Glutamatergic neuron (in vitro differentiated cells): ENCODE measurements at regions not wholly inside any gene's neighbourhood (a gene's known extent, or its start where the extent isn't known, plus 50 kb on each side); places are given as distances from the start of the nearest gene placed in this dataset.

Experiments used
- DNase-seq: peaks from one replicate; pipeline ENCODE4 v3.0.0; 2022
- H3K27ac Mint-ChIP-seq: one replicate; pipeline ENCODE4 v1.8.0; 2020; ENCODE audit warnings: mild to moderate bottlenecking, mixed read lengths, inconsistent platforms; ENCODE audit not compliant: unreplicated experiment
- H3K27me3 Mint-ChIP-seq: one replicate; pipeline ENCODE4 v1.8.0; 2020; ENCODE audit warnings: mild to moderate bottlenecking, moderate library complexity, mixed read lengths, inconsistent platforms; ENCODE audit not compliant: unreplicated experiment
- H3K36me3 Mint-ChIP-seq: one replicate; pipeline ENCODE4 v1.8.0; 2020; ENCODE audit warnings: mild to moderate bottlenecking, mixed read lengths, inconsistent platforms; ENCODE audit not compliant: unreplicated experiment
- H3K4me1 Mint-ChIP-seq: one replicate; pipeline ENCODE4 v1.8.0; 2020; ENCODE audit warnings: mild to moderate bottlenecking, low read depth, mixed read lengths, inconsistent platforms; ENCODE audit not compliant: unreplicated experiment
- H3K4me3 Mint-ChIP-seq: one replicate; pipeline ENCODE4 v1.8.0; 2020; ENCODE audit warnings: mild to moderate bottlenecking, mixed read lengths, inconsistent platforms; ENCODE audit not compliant: unreplicated experiment
- H3K9me3 Mint-ChIP-seq: one replicate; pipeline ENCODE4 v1.8.0; 2020; ENCODE audit warnings: mild to moderate bottlenecking, moderate library complexity, mixed read lengths, inconsistent platforms; ENCODE audit not compliant: unreplicated experiment
- TF ChIP-seq, protein P1 (sequence below): fragments of 200-600 bp; sonication (generic); IDR thresholded peaks from one replicate; pipeline ENCODE4 v1.5.0; 2021; ENCODE audit not compliant: partially characterized antibody, unreplicated experiment

- no peaks in the 10 kb centered on the region for H3K9me3 Mint-ChIP-seq
- no peaks in the 10 kb centered on the region for H3K36me3 Mint-ChIP-seq
- H3K4me3 Mint-ChIP-seq: no peak overlapping the region
- TF ChIP-seq, protein P1, sequence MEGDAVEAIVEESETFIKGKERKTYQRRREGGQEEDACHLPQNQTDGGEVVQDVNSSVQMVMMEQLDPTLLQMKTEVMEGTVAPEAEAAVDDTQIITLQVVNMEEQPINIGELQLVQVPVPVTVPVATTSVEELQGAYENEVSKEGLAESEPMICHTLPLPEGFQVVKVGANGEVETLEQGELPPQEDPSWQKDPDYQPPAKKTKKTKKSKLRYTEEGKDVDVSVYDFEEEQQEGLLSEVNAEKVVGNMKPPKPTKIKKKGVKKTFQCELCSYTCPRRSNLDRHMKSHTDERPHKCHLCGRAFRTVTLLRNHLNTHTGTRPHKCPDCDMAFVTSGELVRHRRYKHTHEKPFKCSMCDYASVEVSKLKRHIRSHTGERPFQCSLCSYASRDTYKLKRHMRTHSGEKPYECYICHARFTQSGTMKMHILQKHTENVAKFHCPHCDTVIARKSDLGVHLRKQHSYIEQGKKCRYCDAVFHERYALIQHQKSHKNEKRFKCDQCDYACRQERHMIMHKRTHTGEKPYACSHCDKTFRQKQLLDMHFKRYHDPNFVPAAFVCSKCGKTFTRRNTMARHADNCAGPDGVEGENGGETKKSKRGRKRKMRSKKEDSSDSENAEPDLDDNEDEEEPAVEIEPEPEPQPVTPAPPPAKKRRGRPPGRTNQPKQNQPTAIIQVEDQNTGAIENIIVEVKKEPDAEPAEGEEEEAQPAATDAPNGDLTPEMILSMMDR: no peak
- H3K27ac Mint-ChIP-seq: no peak overlapping the region
- peaks cover 16% of the 10 kb centered on the region for H3K4me1 Mint-ChIP-seq
- H3K27me3 Mint-ChIP-seq: no peaks in the 10 kb centered on the region
- DNase-seq: no peak
Measured at GRCh38 chr3:90087703-90088102, 980.3 kb downstream of the EPHA3 start.

DNA sequence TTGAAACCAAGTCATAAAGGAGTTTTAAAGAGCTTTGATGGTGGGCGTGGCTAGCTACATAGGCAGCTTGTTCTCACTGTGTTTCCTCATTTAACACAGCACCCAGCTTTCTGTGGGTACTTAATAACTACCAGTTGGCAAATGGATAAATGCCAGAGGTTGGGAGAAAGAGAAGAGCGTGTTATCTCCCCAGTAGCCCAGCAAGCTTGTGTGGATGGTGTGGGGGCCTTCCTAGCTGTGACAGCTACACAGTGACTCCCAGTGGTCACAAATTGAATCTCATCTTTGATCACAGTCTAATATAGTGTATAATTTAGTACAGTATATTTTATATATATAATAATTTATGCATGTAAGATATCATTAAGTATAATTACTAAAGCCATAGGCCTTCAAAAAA is 984.1 kb downstream of the EPHA3 start:
- TF ChIP-seq, protein P1: peak; percentile 69
- no peak overlapping the region for H3K27ac Mint-ChIP-seq
- DNase-seq: peak; percentile 42
- no peaks in the 10 kb centered on the region for H3K27me3 Mint-ChIP-seq
- H3K36me3 Mint-ChIP-seq: no peaks in the 10 kb centered on the region
- H3K4me1 Mint-ChIP-seq: peaks cover 18% of the 10 kb centered on the region
- H3K9me3 Mint-ChIP-seq: no peaks in the 10 kb centered on the region
- no peak overlapping the region for H3K4me3 Mint-ChIP-seq

GRCh38 chr3:90092994-90093393 is 985.6 kb downstream of the EPHA3 start:
- H3K4me3 Mint-ChIP-seq: no peak overlapping the region
- DNase-seq: no peak
- TF ChIP-seq, protein P1: peak; percentile 75
- H3K9me3 Mint-ChIP-seq: no peaks in the 10 kb centered on the region
- no peaks in the 10 kb centered on the region for H3K36me3 Mint-ChIP-seq
- peaks cover 18% of the 10 kb centered on the region for H3K4me1 Mint-ChIP-seq
- H3K27me3 Mint-ChIP-seq: no peaks in the 10 kb centered on the region
- H3K27ac Mint-ChIP-seq: peak overlapping the region; percentile 93

- Mint-ChIP-seq H3K27ac (no peak overlapping the region), H3K4me1 (peaks cover 8% of the 10 kb centered on the region), H3K27me3 (no peaks in the 10 kb centered on the region), H3K9me3 (no peaks in the 10 kb centered on the region), H3K36me3 (no peaks in the 10 kb centered on the region), H3K4me3 (no peak overlapping the region)
- no peak for DNase-seq
- TF ChIP-seq, protein P1: no peak
Measured at GRCh38 chr3:90095811-90096210, 988.4 kb downstream of the EPHA3 start.

- H3K4me1 Mint-ChIP-seq: no peaks in the 10 kb centered on the region
- no peaks in the 10 kb centered on the region for H3K36me3 Mint-ChIP-seq
- TF ChIP-seq, protein P1: no peak
- H3K27me3 Mint-ChIP-seq: no peaks in the 10 kb centered on the region
- H3K4me3 Mint-ChIP-seq: no peak overlapping the region
- DNase-seq: no peak
- no peak overlapping the region for H3K27ac Mint-ChIP-seq
- H3K9me3 Mint-ChIP-seq: no peaks in the 10 kb centered on the region
Measured at GRCh38 chr3:90099493-90099892, 992.1 kb downstream of the EPHA3 start.
